ENCODE measurements at regions not wholly inside any gene's neighbourhood (a gene's known extent, or its start where the extent isn't known, plus 50 kb on each side); places are given as distances from the start of the nearest gene placed in this dataset.

DNA sequence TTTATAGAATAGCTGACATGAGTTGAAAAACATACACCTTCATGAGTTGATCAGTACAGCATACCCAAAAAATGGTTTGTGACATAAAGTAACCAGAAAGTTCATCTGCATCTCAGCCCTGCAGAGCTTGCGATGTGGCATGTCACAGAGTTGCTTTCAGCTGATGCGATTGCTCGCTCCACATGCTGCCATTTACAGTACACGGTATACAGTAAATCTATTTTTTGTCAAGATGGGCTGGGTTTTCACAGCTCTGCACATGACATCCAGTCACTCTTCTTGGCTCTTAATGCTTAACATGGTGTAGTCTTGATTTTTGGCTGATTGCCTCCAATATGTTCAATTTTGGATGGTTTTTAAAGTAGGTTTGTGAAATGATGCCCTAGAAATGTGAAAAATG lies 811.9 kb downstream of the SATB2 start:
- Histone ChIP-seq H3K4me1 (ENCODE audit: insufficient read depth, low read length) (no peaks in the 10 kb centered on the region), H4K20me1 (ENCODE audit: low read length) (no peaks in the 10 kb centered on the region), H2AFZ (ENCODE audit: low read length) (no peak overlapping the region), H3K27ac (ENCODE audit: low read length) (no peak overlapping the region), H3K27me3 (ENCODE audit: low read length) (0 out of 2 replicates have a peak, but pooled peaks cover 4% of the 10 kb centered on the region), H3K9ac (ENCODE audit: low read length) (no peak overlapping the region), H3K79me2 (ENCODE audit: low read length) (no peaks in the 10 kb centered on the region), H3K9me3 (ENCODE audit: low read length) (no peaks in the 10 kb centered on the region), H3K4me2 (ENCODE audit: low read length) (no peak overlapping the region), H3K36me3 (ENCODE audit: low read depth, low read length) (no peaks in the 10 kb centered on the region), H3K4me3 (ENCODE audit: low read length) (no peak overlapping the region), H3K9me2 (replicated peaks; ENCODE audit: low read length) (no peaks in the 10 kb centered on the region), H3F3A (ENCODE audit: low read length, unreplicated experiment) (no peaks in the 10 kb centered on the region)
- ChIA-PET POLR2A (ENCODE audit: unreplicated experiment) (no interaction called here), CTCF (no interaction called here)
- ATAC-seq: no peak
- TF ChIP-seq, protein P1, sequence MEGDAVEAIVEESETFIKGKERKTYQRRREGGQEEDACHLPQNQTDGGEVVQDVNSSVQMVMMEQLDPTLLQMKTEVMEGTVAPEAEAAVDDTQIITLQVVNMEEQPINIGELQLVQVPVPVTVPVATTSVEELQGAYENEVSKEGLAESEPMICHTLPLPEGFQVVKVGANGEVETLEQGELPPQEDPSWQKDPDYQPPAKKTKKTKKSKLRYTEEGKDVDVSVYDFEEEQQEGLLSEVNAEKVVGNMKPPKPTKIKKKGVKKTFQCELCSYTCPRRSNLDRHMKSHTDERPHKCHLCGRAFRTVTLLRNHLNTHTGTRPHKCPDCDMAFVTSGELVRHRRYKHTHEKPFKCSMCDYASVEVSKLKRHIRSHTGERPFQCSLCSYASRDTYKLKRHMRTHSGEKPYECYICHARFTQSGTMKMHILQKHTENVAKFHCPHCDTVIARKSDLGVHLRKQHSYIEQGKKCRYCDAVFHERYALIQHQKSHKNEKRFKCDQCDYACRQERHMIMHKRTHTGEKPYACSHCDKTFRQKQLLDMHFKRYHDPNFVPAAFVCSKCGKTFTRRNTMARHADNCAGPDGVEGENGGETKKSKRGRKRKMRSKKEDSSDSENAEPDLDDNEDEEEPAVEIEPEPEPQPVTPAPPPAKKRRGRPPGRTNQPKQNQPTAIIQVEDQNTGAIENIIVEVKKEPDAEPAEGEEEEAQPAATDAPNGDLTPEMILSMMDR (conservative IDR thresholded peaks at IDR 0.05; ENCODE audit: low read depth, low read length): no peak
- TF ChIP-seq EZH2phosphoT487 (IDR thresholded peaks at IDR 0.05; ENCODE audit: borderline replicate concordance, low read length): no peak
- no peak for TF ChIP-seq EZH2 (IDR thresholded peaks at IDR 0.05; ENCODE audit: low read length, unreplicated experiment)
- intact Hi-C loops (cut with micrococcal nuclease): no loop called here
- no TSS peak for BruUV-seq (replicated peaks)
- no peak for DNase-seq

GRCh38 chr2:198641161-198641560 lies 816.6 kb downstream of the SATB2 start:
- Histone ChIP-seq H3K27me3 (ENCODE audit: low read length) (no peaks in the 10 kb centered on the region), H3K4me1 (ENCODE audit: insufficient read depth, low read length) (no peaks in the 10 kb centered on the region), H3K4me2 (ENCODE audit: low read length) (no peak overlapping the region), H3K4me3 (ENCODE audit: low read length) (no peak overlapping the region), H3K9ac (ENCODE audit: low read length) (no peak overlapping the region), H3K9me3 (ENCODE audit: low read length) (no peaks in the 10 kb centered on the region), H2AFZ (ENCODE audit: low read length) (no peak overlapping the region), H3K79me2 (ENCODE audit: low read length) (no peaks in the 10 kb centered on the region), H4K20me1 (ENCODE audit: low read length) (no peaks in the 10 kb centered on the region), H3F3A (ENCODE audit: low read length, unreplicated experiment) (no peaks in the 10 kb centered on the region), H3K36me3 (ENCODE audit: low read depth, low read length) (no peaks in the 10 kb centered on the region), H3K9me2 (replicated peaks; ENCODE audit: low read length) (no peaks in the 10 kb centered on the region), H3K27ac (ENCODE audit: low read length) (no peak overlapping the region)
- BruUV-seq (replicated peaks): no TSS peak
- DNase-seq: no peak
- intact Hi-C loops (cut with micrococcal nuclease): no loop called here
- ATAC-seq: no peak
- ChIA-PET POLR2A (ENCODE audit: unreplicated experiment) (no interaction called here), CTCF (no interaction called here)
- TF ChIP-seq EZH2phosphoT487 (IDR thresholded peaks at IDR 0.05; ENCODE audit: borderline replicate concordance, low read length) (no peak), EZH2 (IDR thresholded peaks at IDR 0.05; ENCODE audit: low read length, unreplicated experiment) (no peak)
- TF ChIP-seq, protein P1 (conservative IDR thresholded peaks at IDR 0.05; ENCODE audit: low read depth, low read length): no peak

DNA sequence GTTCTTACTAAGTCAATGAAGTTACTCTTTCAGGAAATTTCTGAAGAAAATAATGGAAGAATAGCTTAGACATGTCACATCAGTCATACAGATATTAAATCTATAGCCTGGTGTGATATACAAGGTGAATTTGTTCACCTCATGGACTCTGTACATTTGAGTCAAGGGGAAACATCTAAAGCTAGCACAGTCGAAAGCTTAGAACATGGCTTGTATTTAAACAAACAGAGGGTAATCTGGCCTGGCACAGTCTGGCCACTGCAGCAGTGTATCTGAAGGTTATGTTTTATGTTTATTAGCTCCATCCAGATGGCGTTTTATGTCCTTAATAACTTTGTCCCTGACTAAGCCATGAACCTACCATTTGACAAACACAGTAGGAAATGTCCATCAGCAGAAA lies 817.3 kb downstream of the SATB2 start:
- Histone ChIP-seq H4K20me1 (ENCODE audit: low read length) (no peaks in the 10 kb centered on the region), H3K27ac (ENCODE audit: low read length) (no peak overlapping the region), H3K36me3 (ENCODE audit: low read depth, low read length) (no peaks in the 10 kb centered on the region), H3K4me2 (ENCODE audit: low read length) (no peak overlapping the region), H3K4me1 (ENCODE audit: insufficient read depth, low read length) (no peaks in the 10 kb centered on the region), H3K9me2 (replicated peaks; ENCODE audit: low read length) (no peaks in the 10 kb centered on the region), H3K9ac (ENCODE audit: low read length) (no peak overlapping the region), H2AFZ (ENCODE audit: low read length) (no peak overlapping the region), H3F3A (ENCODE audit: low read length, unreplicated experiment) (no peaks in the 10 kb centered on the region), H3K9me3 (ENCODE audit: low read length) (no peaks in the 10 kb centered on the region), H3K4me3 (ENCODE audit: low read length) (no peak overlapping the region), H3K79me2 (ENCODE audit: low read length) (no peaks in the 10 kb centered on the region), H3K27me3 (ENCODE audit: low read length) (no peaks in the 10 kb centered on the region)
- ChIA-PET CTCF (no interaction called here), POLR2A (ENCODE audit: unreplicated experiment) (no interaction called here)
- BruUV-seq (replicated peaks): no TSS peak
- ATAC-seq: no peak
- TF ChIP-seq, protein P1 (conservative IDR thresholded peaks at IDR 0.05; ENCODE audit: low read depth, low read length): no peak
- TF ChIP-seq EZH2phosphoT487 (IDR thresholded peaks at IDR 0.05; ENCODE audit: borderline replicate concordance, low read length): no peak
- DNase-seq: no peak
- intact Hi-C loops (cut with micrococcal nuclease): no loop called here

Measured in PC-3 (cell line).